ENCODE measurements at regions not wholly inside any gene's neighbourhood (a gene's known extent, or its start where the extent isn't known, plus 50 kb on each side); places are given as distances from the start of the nearest gene placed in this dataset.

- TF ChIP-seq, protein P1, sequence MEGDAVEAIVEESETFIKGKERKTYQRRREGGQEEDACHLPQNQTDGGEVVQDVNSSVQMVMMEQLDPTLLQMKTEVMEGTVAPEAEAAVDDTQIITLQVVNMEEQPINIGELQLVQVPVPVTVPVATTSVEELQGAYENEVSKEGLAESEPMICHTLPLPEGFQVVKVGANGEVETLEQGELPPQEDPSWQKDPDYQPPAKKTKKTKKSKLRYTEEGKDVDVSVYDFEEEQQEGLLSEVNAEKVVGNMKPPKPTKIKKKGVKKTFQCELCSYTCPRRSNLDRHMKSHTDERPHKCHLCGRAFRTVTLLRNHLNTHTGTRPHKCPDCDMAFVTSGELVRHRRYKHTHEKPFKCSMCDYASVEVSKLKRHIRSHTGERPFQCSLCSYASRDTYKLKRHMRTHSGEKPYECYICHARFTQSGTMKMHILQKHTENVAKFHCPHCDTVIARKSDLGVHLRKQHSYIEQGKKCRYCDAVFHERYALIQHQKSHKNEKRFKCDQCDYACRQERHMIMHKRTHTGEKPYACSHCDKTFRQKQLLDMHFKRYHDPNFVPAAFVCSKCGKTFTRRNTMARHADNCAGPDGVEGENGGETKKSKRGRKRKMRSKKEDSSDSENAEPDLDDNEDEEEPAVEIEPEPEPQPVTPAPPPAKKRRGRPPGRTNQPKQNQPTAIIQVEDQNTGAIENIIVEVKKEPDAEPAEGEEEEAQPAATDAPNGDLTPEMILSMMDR (IDR thresholded peaks at IDR 0.05; ENCODE audit: low read depth, low read length), result no peak
Observed at GRCh38 chr4:3829211-3829955, 63.2 kb downstream of the ADRA2C start.

GRCh38 chr4:3829956-3830773 lies 64.0 kb downstream of the ADRA2C start:
- H3K4me3 ChIP-seq (ENCODE audit: low read depth, low read length), result no peak overlapping the region
- TF ChIP-seq, protein P1 (IDR thresholded peaks at IDR 0.05; ENCODE audit: low read depth, low read length), result no peak

More at GRCh38 chr4:3829211-3829955, 63.2 kb downstream of the ADRA2C start:
- H3K4me3 ChIP-seq (ENCODE audit: low read depth, low read length), result no peak overlapping the region

- H3K4me3 ChIP-seq (ENCODE audit: low read depth, low read length), result no peak overlapping the region
- TF ChIP-seq, protein P1 (IDR thresholded peaks at IDR 0.05; ENCODE audit: low read depth, low read length), result no peak
Observed at GRCh38 chr4:3830774-3831528, 64.8 kb downstream of the ADRA2C start.

- TF ChIP-seq, protein P1 (IDR thresholded peaks at IDR 0.05; ENCODE audit: low read depth, low read length), result no peak
- no peak overlapping the region for H3K4me3 ChIP-seq (ENCODE audit: low read depth, low read length)
Observed at GRCh38 chr4:3831529-3832150, 65.5 kb downstream of the ADRA2C start.

DNA sequence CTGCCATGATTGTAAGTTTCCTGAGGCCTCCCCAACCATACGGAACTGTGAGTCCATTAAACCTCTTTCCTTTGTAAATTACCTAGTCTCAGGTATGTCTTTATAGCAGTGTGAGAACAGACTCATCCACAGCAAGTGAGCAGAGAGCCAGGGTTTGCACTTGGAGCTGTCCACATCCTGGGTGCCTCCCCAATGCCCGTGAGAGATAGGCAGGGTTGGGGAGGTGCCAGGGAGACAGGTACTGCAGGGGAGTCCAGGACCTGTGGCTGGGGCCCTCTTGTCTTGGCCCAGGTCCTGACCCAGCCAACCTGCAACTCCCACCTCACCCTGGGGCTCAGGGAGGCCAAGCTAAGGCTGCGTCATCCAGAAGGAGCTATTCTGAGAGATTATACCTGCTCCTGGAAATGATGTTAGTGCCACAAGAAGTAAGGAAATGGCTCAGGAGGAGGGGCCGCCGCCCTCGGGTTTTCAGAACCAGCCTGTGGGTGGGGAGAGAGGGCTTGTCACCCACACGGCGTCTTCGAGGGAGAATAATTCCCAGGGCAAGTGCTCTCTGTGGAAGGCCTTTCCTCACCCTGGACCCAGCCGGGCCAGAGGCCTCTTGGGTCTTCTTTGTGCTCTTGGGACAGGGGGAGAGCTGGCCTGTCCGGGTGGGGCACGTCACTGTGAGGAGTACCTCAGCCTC lies 66.5 kb downstream of the ADRA2C start:
- no peak overlapping the region for H3K4me3 ChIP-seq (ENCODE audit: low read depth, low read length)
- TF ChIP-seq, protein P1 (IDR thresholded peaks at IDR 0.05; ENCODE audit: low read depth, low read length), result no peak

DNA sequence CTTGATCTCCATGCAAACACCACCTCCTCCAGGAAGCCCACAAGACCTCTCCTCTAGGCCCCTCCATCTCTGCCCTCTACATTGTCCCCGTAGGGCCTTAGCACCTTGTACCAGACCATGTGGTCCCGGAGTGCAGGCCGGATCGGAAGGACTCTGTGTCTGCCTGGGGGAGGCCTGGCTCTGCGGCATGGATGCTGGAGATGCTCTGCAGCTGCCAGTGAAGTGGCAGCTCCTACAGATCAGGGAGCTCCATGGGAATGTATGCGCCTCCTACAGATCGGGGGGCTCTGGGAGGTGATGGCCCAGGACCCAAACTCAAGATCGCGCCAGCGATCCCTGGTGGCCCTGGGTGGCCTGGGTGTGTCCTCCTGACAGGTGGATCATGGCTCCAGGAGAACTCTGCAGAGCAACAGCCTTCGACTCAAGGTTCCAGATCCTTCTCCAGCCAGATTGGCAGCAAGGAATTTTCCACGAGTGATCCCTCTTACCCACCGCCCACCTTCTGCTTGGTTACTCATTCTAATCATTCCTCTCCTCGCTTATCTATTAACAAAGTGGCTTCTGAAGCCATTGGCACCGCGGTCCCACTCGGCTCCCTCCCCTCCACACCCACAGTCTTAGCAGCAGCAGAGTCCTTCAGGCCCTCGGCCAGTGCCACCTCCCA lies 67.3 kb downstream of the ADRA2C start:
- no peak overlapping the region for H3K4me3 ChIP-seq (ENCODE audit: low read depth, low read length)
- TF ChIP-seq, protein P1 (IDR thresholded peaks at IDR 0.05; ENCODE audit: low read depth, low read length), result no peak

Data from WI38 (cell line).